HL-60 (cell line): ENCODE measurements at regions not wholly inside any gene's neighbourhood (a gene's known extent, or its start where the extent isn't known, plus 50 kb on each side); places are given as distances from the start of the nearest gene placed in this dataset.

ENCODE experiments used
- POLR2AphosphoS5 ChIP-seq: IDR thresholded peaks from 2 replicates; pipeline ENCODE4 v1.6.1; 2012; ENCODE audit warnings: low read depth
- TF ChIP-seq, protein P1 (sequence below): IDR thresholded peaks from one replicate; pipeline ENCODE4 v1.5.1; 2011; ENCODE audit warnings: low read length, control low read depth, inconsistent platforms; ENCODE audit not compliant: insufficient read depth
- TF ChIP-seq, protein P2 (sequence below): IDR thresholded peaks from 2 replicates; pipeline ENCODE4 v1.6.1; 2012; ENCODE audit warnings: low read depth; ENCODE audit not compliant: insufficient replicate concordance

DNA sequence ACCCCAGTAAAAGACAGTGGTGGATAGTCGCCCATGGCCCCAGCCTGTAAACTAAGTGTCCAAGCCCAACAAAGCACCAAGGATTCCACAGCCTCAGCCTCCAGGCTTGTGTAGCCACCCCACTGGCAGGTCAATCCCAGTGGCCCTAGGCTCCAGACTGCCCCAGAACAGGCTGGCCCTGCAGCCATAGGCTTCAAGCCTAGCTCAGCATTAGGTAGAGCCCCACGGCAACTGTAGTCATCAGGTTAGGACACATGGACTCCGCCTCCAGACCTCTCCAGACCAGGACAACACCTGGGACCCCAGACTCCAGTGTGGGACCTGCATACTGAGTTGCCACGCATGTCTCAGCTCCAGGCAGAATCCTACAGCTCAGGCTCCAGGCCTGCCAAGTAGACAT, 1590.6 kb upstream of the DDX18 start:
- TF ChIP-seq, protein P1, sequence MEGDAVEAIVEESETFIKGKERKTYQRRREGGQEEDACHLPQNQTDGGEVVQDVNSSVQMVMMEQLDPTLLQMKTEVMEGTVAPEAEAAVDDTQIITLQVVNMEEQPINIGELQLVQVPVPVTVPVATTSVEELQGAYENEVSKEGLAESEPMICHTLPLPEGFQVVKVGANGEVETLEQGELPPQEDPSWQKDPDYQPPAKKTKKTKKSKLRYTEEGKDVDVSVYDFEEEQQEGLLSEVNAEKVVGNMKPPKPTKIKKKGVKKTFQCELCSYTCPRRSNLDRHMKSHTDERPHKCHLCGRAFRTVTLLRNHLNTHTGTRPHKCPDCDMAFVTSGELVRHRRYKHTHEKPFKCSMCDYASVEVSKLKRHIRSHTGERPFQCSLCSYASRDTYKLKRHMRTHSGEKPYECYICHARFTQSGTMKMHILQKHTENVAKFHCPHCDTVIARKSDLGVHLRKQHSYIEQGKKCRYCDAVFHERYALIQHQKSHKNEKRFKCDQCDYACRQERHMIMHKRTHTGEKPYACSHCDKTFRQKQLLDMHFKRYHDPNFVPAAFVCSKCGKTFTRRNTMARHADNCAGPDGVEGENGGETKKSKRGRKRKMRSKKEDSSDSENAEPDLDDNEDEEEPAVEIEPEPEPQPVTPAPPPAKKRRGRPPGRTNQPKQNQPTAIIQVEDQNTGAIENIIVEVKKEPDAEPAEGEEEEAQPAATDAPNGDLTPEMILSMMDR = no peak
- no peak for TF ChIP-seq POLR2AphosphoS5
- TF ChIP-seq, protein P2, sequence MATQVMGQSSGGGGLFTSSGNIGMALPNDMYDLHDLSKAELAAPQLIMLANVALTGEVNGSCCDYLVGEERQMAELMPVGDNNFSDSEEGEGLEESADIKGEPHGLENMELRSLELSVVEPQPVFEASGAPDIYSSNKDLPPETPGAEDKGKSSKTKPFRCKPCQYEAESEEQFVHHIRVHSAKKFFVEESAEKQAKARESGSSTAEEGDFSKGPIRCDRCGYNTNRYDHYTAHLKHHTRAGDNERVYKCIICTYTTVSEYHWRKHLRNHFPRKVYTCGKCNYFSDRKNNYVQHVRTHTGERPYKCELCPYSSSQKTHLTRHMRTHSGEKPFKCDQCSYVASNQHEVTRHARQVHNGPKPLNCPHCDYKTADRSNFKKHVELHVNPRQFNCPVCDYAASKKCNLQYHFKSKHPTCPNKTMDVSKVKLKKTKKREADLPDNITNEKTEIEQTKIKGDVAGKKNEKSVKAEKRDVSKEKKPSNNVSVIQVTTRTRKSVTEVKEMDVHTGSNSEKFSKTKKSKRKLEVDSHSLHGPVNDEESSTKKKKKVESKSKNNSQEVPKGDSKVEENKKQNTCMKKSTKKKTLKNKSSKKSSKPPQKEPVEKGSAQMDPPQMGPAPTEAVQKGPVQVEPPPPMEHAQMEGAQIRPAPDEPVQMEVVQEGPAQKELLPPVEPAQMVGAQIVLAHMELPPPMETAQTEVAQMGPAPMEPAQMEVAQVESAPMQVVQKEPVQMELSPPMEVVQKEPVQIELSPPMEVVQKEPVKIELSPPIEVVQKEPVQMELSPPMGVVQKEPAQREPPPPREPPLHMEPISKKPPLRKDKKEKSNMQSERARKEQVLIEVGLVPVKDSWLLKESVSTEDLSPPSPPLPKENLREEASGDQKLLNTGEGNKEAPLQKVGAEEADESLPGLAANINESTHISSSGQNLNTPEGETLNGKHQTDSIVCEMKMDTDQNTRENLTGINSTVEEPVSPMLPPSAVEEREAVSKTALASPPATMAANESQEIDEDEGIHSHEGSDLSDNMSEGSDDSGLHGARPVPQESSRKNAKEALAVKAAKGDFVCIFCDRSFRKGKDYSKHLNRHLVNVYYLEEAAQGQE = no peak
